ENCODE measurements at regions not wholly inside any gene's neighbourhood (a gene's known extent, or its start where the extent isn't known, plus 50 kb on each side); places are given as distances from the start of the nearest gene placed in this dataset.

DNA sequence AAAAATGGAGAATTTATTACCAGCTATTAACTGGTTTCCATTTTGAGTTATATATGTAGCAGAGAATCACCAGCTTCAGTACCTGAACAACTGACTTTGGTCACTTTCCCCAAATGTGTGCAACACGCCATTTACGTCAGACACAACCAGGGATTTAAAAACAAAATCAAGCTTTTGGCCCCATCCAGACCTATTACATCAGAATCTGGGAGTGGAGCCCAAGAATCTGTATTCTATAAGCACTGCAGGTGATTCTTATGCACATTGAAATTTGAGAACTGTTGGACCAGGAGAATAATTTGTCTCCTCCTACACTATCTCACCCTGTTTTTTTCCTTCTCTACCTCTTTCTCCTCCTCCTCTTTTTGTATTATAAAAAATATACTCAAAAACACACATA lies 295.9 kb downstream of the PRELID2 start:
- TF ChIP-seq, protein P1, sequence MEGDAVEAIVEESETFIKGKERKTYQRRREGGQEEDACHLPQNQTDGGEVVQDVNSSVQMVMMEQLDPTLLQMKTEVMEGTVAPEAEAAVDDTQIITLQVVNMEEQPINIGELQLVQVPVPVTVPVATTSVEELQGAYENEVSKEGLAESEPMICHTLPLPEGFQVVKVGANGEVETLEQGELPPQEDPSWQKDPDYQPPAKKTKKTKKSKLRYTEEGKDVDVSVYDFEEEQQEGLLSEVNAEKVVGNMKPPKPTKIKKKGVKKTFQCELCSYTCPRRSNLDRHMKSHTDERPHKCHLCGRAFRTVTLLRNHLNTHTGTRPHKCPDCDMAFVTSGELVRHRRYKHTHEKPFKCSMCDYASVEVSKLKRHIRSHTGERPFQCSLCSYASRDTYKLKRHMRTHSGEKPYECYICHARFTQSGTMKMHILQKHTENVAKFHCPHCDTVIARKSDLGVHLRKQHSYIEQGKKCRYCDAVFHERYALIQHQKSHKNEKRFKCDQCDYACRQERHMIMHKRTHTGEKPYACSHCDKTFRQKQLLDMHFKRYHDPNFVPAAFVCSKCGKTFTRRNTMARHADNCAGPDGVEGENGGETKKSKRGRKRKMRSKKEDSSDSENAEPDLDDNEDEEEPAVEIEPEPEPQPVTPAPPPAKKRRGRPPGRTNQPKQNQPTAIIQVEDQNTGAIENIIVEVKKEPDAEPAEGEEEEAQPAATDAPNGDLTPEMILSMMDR (IDR thresholded peaks at IDR 0.05), result no peak
- no peak for TF ChIP-seq POLR2A (IDR thresholded peaks at IDR 0.05)

All from esophagus squamous epithelium (tissue), 4 donors.